Stimulated activated CD8-positive, alpha-beta memory T cell treated with anti-CD3 and anti-CD28 coated beads, Interleukin-12 subunit alpha, Interleukin-12 subunit beta, amount 100 ng/mL, for 24 hours (primary cell): ENCODE measurements at regions not wholly inside any gene's neighbourhood (a gene's known extent, or its start where the extent isn't known, plus 50 kb on each side); places are given as distances from the start of the nearest gene placed in this dataset.

Experiments
- DNase-seq: peaks from one replicate; pipeline ENCODE4 v3.0.0-alpha.2; 2020; ENCODE audit errors: extremely low read depth

- no peak for DNase-seq
These were observed 205.9 kb downstream of the IKZF2 start for GRCh38 chr2:212945526-212945925.

- DNase-seq: no peak
These were observed 208.1 kb downstream of the IKZF2 start for GRCh38 chr2:212943351-212943750.

GRCh38 chr2:212941361-212941760 lies 210.1 kb downstream of the IKZF2 start:
- no peak for DNase-seq

- no peak for DNase-seq
These were observed 210.6 kb downstream of the IKZF2 start for GRCh38 chr2:212940816-212941215.

GRCh38 chr2:212939777-212940531 lies 211.5 kb downstream of the IKZF2 start:
- DNase-seq: no peak

GRCh38 chr2:212938144-212938793 lies 213.1 kb downstream of the IKZF2 start:
- DNase-seq: no peak

- DNase-seq: no peak
These were observed 214.8 kb downstream of the IKZF2 start for GRCh38 chr2:212936572-212936971.

- DNase-seq: no peak
These were observed 215.7 kb downstream of the IKZF2 start for GRCh38 chr2:212935752-212936151.

GRCh38 chr2:212931271-212931670 lies 220.1 kb downstream of the IKZF2 start:
- DNase-seq: no peak

GRCh38 chr2:212930556-212931260 lies 220.7 kb downstream of the IKZF2 start:
- DNase-seq: no peak

GRCh38 chr2:212929971-212930370 lies 221.4 kb downstream of the IKZF2 start:
- no peak for DNase-seq

- no peak for DNase-seq
These were observed 222.3 kb downstream of the IKZF2 start for GRCh38 chr2:212929116-212929515.

- no peak for DNase-seq
These were observed 222.7 kb downstream of the IKZF2 start for GRCh38 chr2:212928681-212929080.

GRCh38 chr2:212926940-212927339 lies 224.5 kb downstream of the IKZF2 start:
- no peak for DNase-seq

- DNase-seq: no peak
These were observed 228.0 kb downstream of the IKZF2 start for GRCh38 chr2:212923393-212923792.

GRCh38 chr2:212922701-212923100 lies 228.7 kb downstream of the IKZF2 start:
- no peak for DNase-seq

- DNase-seq: no peak
These were observed 229.7 kb downstream of the IKZF2 start for GRCh38 chr2:212921711-212922110.

- no peak for DNase-seq
These were observed 230.4 kb downstream of the IKZF2 start for GRCh38 chr2:212921061-212921460.

GRCh38 chr2:212919238-212919637 lies 232.2 kb downstream of the IKZF2 start:
- DNase-seq: no peak

- DNase-seq: no peak
These were observed 233.1 kb downstream of the IKZF2 start for GRCh38 chr2:212918336-212918735.

GRCh38 chr2:212915121-212915782 lies 236.2 kb downstream of the IKZF2 start:
- DNase-seq: no peak

- no peak for DNase-seq
These were observed 237.0 kb downstream of the IKZF2 start for GRCh38 chr2:212914392-212914791.
